Activated CD4-positive, alpha-beta T cell treated with anti-CD3 and anti-CD28 coated beads for 36 hours (primary cell): ENCODE measurements at regions not wholly inside any gene's neighbourhood (a gene's known extent, or its start where the extent isn't known, plus 50 kb on each side); places are given as distances from the start of the nearest gene placed in this dataset.
"Not testable (repeated sequence)": the region's sequence is repeated elsewhere in the genome, so short reads cannot be mapped to it uniquely, and the experiment has no call there.

Source experiments
- ATAC-seq: fragments of 200-7000 bp; cut with Tn5 transposase; one replicate; pipeline ENCODE4 v1.10.0; 2021; ENCODE audit warnings: mild to moderate bottlenecking, moderate library complexity
- CTCF ChIA-PET: fragments of 350-600 bp; sonication (Branson Sonifier 250); formaldehyde crosslinking; loops from one replicate; lab custom pipeline; 2021; ENCODE audit warnings: antibody characterized with exemption; lab: Charles Lee
- POLR2A ChIA-PET: fragments of 350-600 bp; sonication (Branson Sonifier 250); formaldehyde crosslinking; loops from one replicate; lab custom pipeline; 2021; ENCODE audit warnings: antibody characterized with exemption, inconsistent platforms; lab: Charles Lee
- DNase-seq: peaks from one replicate; pipeline ENCODE4 v3.0.0-alpha.2; 2020
- H3K27ac Mint-ChIP-seq: one replicate; pipeline ENCODE4 v1.8.0; 2021; ENCODE audit warnings: mixed read lengths
- H3K27me3 Mint-ChIP-seq: one replicate; pipeline ENCODE4 v1.8.0; 2021; ENCODE audit warnings: mixed read lengths
- H3K36me3 Mint-ChIP-seq: one replicate; pipeline ENCODE4 v1.8.0; 2021; ENCODE audit warnings: low read depth, mixed read lengths
- H3K4me1 Mint-ChIP-seq: one replicate; pipeline ENCODE4 v1.8.0; 2021; ENCODE audit warnings: mixed read lengths
- H3K4me3 Mint-ChIP-seq: one replicate; pipeline ENCODE4 v1.8.0; 2021; ENCODE audit warnings: mild to moderate bottlenecking, moderate library complexity, mixed read lengths
- H3K9me3 Mint-ChIP-seq: one replicate; pipeline ENCODE4 v1.8.0; 2021; ENCODE audit warnings: low read depth, mixed read lengths
- intact Hi-C, 2 experiments: fragments of 100-400 bp; cut with DNase I in 1 of 2; cut with micrococcal nuclease in 1 of 2; formaldehyde crosslinking; loops; one replicate each; pipeline versions ENCODE4 v1.14.2 to v1.15.1; 2022 to 2024; cut with DNase I, micrococcal nuclease

DNA sequence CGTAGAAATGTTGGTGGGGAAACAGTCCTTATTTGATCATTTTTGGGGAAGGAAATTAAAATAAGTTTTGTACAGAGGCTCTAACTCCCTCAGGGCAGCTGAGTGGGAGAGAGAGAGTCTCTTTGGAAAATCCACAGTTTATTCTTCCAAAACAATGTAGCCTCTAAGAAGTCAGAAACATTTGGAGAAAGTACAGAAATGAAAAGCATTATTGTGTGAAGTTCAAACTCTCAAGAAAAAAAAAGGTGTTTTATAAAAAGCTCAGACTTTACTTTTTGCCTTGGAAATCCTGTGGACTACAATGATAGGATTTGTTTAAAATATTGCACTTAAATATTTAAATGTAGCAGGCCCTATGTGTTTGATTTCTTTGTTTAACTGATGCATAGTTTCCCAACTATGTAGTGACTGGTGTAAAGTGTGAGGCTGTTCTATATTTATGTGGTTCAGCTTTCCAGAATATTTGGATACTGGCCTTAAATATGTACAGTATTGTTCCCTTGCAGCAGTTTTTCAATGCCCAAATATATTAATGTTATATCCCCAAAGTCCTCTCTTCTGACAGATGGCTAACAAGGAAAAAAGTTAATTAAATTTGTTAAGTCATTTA, 82.0 kb upstream of the OTOGL start:
- ChIA-PET POLR2A (no interaction called here), CTCF (interaction anchor here (1.4 kb wide), 1 partner anchor 12 kb away, joined by 5 read pairs; no protein-coding TSS in a partner anchor)
- Mint-ChIP-seq H3K4me1 (no peaks in the 10 kb centered on the region), H3K36me3 (no peaks in the 10 kb centered on the region), H3K27ac (no peak overlapping the region), H3K27me3 (peaks cover 5% of the 10 kb centered on the region), H3K9me3 (no peaks in the 10 kb centered on the region), H3K4me3 (no peak overlapping the region)
- ATAC-seq (no peak), DNase-seq (no peak)
- intact Hi-C loops: no loop called here

DNA sequence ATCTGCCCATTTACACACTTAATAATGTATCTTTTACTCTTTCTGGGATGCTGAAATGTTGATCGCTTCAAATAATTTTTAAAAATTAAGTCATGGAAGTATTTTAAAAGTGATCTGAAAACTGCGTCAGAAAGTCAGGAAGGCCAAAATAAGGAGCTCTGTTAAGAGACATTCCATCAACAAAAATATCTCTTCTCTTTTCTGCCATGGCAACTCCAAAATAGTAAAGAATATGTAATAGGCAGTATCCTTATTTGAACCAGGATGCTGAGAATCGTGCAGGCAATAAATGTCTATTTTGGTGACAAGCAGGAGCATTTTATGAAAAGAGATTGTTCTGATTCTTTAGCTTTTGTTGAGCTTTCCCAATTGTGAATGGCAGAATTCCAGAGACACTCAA, 81.8 kb upstream of the PPP1R12A start:
- CTCF ChIA-PET: interaction anchor here (0.8 to 1.4 kb wide), 2 partner anchors 11 to 636 kb away, joined by 4 to 5 read pairs; no protein-coding TSS in a partner anchor

GRCh38 chr12:80015660-80016059, 80.8 kb upstream of the PPP1R12A start:
- intact Hi-C loops: no loop called here
- ChIA-PET POLR2A (no interaction called here), CTCF (no interaction called here)
- H3K4me3 Mint-ChIP-seq: no peak overlapping the region
- no peaks in the 10 kb centered on the region for H3K4me1 Mint-ChIP-seq
- no peak overlapping the region for H3K27ac Mint-ChIP-seq
- ATAC-seq: no peak
- peaks cover 5% of the 10 kb centered on the region for H3K27me3 Mint-ChIP-seq
- no peaks in the 10 kb centered on the region for H3K9me3 Mint-ChIP-seq
- no peaks in the 10 kb centered on the region for H3K36me3 Mint-ChIP-seq
- DNase-seq: no peak

More for the DNA sequence above, 81.8 kb upstream of the PPP1R12A start:
- peaks cover 5% of the 10 kb centered on the region for H3K27me3 Mint-ChIP-seq
- no peak for ATAC-seq
- POLR2A ChIA-PET: no interaction called here
- DNase-seq: no peak
- intact Hi-C loops: no loop called here
- H3K9me3 Mint-ChIP-seq: no peaks in the 10 kb centered on the region
- H3K4me3 Mint-ChIP-seq: no peak overlapping the region
- H3K4me1 Mint-ChIP-seq: no peaks in the 10 kb centered on the region
- H3K27ac Mint-ChIP-seq: no peak overlapping the region
- H3K36me3 Mint-ChIP-seq: no peaks in the 10 kb centered on the region

DNA sequence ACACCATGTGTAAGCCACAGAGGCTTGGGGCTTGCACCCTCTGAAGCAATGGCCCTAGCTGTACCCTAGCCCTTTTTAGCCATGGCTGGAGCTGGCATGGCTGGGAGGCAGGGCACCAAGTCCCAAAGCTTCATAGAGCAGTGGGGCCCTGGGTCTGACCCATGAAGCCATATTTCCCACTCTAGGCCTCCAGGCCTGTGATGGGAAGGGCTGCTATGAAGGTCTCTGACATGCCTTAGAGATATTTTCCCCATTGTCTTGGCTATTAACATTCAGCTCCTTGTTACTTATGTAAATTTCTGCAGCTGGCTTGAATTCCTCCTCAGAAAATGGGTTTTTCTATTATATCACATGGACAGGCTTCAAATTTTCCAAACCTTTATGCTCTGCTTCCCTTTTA, 68.8 kb upstream of the PPP1R12A start:
- H3K27me3 Mint-ChIP-seq, H3K27ac Mint-ChIP-seq, intact Hi-C loops, POLR2A ChIA-PET, ATAC-seq, CTCF ChIA-PET, H3K4me1 Mint-ChIP-seq, H3K9me3 Mint-ChIP-seq, DNase-seq, H3K4me3 Mint-ChIP-seq, H3K36me3 Mint-ChIP-seq: not testable (repeated sequence)

DNA sequence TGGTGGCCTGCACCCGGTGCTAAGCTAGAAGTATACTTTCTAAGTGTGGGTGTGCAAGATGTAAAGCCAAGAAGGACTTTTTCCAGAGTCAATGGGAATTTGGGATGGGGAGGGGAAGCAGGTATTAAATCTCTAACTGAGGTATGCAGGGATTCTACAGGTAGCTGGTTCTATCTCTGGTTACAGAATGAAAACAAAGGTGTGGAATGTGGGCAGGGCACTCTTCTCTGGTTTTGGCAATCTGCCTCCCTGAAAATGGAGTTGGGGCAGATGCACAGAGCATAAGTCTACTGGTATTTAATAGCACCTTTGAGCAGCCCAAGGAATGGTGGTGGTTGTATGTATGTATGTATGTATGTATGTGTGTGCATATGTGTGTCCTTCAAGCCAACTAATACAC, 66.7 kb upstream of the PPP1R12A start:
- DNase-seq: no peak
- Mint-ChIP-seq H3K27me3 (no peaks in the 10 kb centered on the region), H3K27ac (no peak overlapping the region), H3K4me3 (no peak overlapping the region), H3K36me3 (no peaks in the 10 kb centered on the region), H3K4me1 (no peaks in the 10 kb centered on the region), H3K9me3 (no peaks in the 10 kb centered on the region)
- ChIA-PET CTCF (no interaction called here), POLR2A (no interaction called here)
- intact Hi-C loops: no loop called here
- no peak for ATAC-seq

- Mint-ChIP-seq H3K27ac (no peak overlapping the region), H3K27me3 (no peaks in the 10 kb centered on the region), H3K4me3 (no peak overlapping the region), H3K9me3 (no peaks in the 10 kb centered on the region), H3K4me1 (no peaks in the 10 kb centered on the region), H3K36me3 (no peaks in the 10 kb centered on the region)
- ChIA-PET POLR2A (no interaction called here), CTCF (no interaction called here)
- intact Hi-C loops: no loop called here
- no peak for ATAC-seq
- DNase-seq: no peak
Measured at GRCh38 chr12:80000831-80001230, 65.9 kb upstream of the PPP1R12A start.

GRCh38 chr12:79998554-79998953, 63.7 kb upstream of the PPP1R12A start:
- DNase-seq (no peak), ATAC-seq (no peak)
- Mint-ChIP-seq H3K4me3 (no peak overlapping the region), H3K4me1 (no peaks in the 10 kb centered on the region), H3K27ac (no peak overlapping the region), H3K27me3 (peaks cover 2% of the 10 kb centered on the region), H3K9me3 (no peaks in the 10 kb centered on the region), H3K36me3 (no peaks in the 10 kb centered on the region)
- POLR2A ChIA-PET: no interaction called here
- intact Hi-C loops: no loop called here
- CTCF ChIA-PET: no interaction called here

DNA sequence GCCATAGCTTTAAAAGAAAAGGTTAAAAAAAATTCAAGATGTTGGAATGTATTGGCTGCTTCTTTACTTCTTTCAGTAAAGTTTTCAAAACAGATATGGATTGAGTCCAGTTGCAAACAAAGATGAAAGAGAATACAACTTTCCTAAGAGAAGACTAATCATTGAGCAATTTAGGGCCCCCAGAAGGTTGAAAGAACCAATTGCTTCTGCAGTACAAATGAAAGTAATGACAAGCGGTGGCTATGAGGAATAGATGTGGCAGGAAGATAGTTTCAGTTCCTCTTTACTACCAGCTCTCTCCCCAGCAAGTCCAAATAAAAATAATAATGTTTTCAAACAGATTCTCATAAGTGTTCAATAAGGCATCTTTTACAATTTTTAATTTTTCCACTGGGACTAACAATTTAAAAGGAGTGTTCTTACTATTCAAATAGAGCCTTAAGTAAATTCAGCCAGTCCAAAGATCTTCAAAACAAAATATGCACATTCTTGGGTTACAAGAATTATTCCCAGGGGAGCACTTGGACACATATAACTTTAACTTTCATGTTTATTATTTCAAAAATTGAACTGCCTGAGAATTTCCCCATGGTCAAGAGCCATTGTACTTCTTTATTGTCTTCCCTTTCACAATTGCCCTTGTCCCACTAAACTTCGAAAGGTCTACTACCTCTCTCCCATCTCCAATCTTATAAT, 62.3 kb upstream of the PPP1R12A start:
- Mint-ChIP-seq H3K36me3 (no peaks in the 10 kb centered on the region), H3K27me3 (peaks cover 2% of the 10 kb centered on the region), H3K4me3 (no peak overlapping the region), H3K27ac (no peak overlapping the region), H3K4me1 (no peaks in the 10 kb centered on the region), H3K9me3 (no peaks in the 10 kb centered on the region)
- DNase-seq (no peak), ATAC-seq (no peak)
- intact Hi-C loops: no loop called here
- ChIA-PET CTCF (interaction anchor here (0.6 kb wide), 1 partner anchor 18 kb away, joined by 3 read pairs; no protein-coding TSS in a partner anchor), POLR2A (no interaction called here)

DNA sequence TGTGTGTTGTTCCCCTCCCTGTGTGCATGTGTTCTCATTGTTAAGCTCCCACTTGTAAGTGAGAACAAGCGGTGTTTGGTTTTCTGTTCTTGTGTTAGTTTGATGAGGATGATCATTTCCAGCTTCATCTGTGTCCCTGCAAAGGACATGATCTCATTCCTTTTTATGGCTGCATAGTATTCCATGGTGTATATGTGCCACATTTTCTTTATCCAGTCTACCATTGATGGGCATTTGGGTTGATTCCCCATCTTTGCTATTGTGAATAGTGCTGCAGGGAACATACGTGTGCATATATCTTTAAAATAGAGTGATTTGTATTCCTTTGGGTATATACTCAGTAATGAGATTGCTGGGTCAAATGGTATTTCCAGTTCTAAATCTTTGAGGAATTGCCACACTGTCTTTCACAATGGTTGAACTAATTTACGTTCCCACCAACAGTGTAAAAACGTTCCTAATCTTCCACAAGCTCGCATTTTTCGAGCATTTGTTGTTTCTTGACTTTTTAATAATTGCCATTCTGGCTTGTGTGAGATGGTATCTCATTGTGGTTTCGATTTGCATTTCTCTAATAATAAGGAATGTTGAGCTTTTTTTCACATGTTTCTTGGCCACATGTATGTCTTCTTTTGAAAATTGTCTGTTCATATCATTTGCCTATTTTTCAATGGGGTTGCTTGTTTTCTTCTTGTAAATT, 60.6 kb upstream of the PPP1R12A start:
- H3K4me3 Mint-ChIP-seq, H3K9me3 Mint-ChIP-seq, H3K4me1 Mint-ChIP-seq, H3K27ac Mint-ChIP-seq, ATAC-seq, H3K36me3 Mint-ChIP-seq, intact Hi-C loops, DNase-seq, H3K27me3 Mint-ChIP-seq: not testable (repeated sequence)
- ChIA-PET POLR2A (interaction anchor here (0.6 kb wide), 1 partner anchor 307 kb away, joined by 7 read pairs; no protein-coding TSS in a partner anchor), CTCF (interaction anchor here (1.1 kb wide), 1 partner anchor 12 kb away, joined by 3 read pairs; no protein-coding TSS in a partner anchor)

GRCh38 chr12:79993106-79993862, 58.4 kb upstream of the PPP1R12A start:
- CTCF ChIA-PET: interaction anchor here (2.1 kb wide), 1 partner anchor 105 kb away, joined by 4 read pairs; no protein-coding TSS in a partner anchor
- Mint-ChIP-seq H3K36me3 (no peaks in the 10 kb centered on the region), H3K27me3 (peaks cover 2% of the 10 kb centered on the region), H3K4me3 (no peak overlapping the region), H3K9me3 (no peaks in the 10 kb centered on the region), H3K4me1 (no peaks in the 10 kb centered on the region), H3K27ac (no peak overlapping the region)
- no peak for ATAC-seq
- POLR2A ChIA-PET: no interaction called here
- no peak for DNase-seq
- intact Hi-C loops: no loop called here

GRCh38 chr12:79991586-79991985, 56.7 kb upstream of the PPP1R12A start:
- no peak overlapping the region for H3K27ac Mint-ChIP-seq
- H3K27me3 Mint-ChIP-seq: peaks cover 8% of the 10 kb centered on the region
- H3K4me3 Mint-ChIP-seq: no peak overlapping the region
- intact Hi-C loops: no loop called here
- H3K9me3 Mint-ChIP-seq: no peaks in the 10 kb centered on the region
- ChIA-PET CTCF (interaction anchor here (0.6 kb wide), 2 partner anchors 42 to 98 kb away, joined by 4 read pairs; no protein-coding TSS in a partner anchor), POLR2A (no interaction called here)
- no peak for DNase-seq
- no peaks in the 10 kb centered on the region for H3K36me3 Mint-ChIP-seq
- H3K4me1 Mint-ChIP-seq: no peaks in the 10 kb centered on the region
- no peak for ATAC-seq
